RWPE1 (cell line): ENCODE measurements at regions not wholly inside any gene's neighbourhood (a gene's known extent, or its start where the extent isn't known, plus 50 kb on each side); places are given as distances from the start of the nearest gene placed in this dataset.

Experiments
- CTCF ChIA-PET: fragments of 350-600 bp; sonication (Branson Sonifier 250); formaldehyde crosslinking; extraction: SDS; loops from one replicate; lab custom pipeline; 2021; lab: Yijun Ruan, JAX
- POLR2A ChIA-PET: fragments of 400-600 bp; formaldehyde crosslinking; extraction: SDS; loops from one replicate; lab custom pipeline; 2020; ENCODE audit warnings: antibody characterized with exemption; ENCODE audit not compliant: low non-redundant PET; lab: Yijun Ruan, JAX
- DNase-seq: peaks from one replicate; pipeline ENCODE4 v3.0.0; 2012; ENCODE audit warnings: low spot score
- H3K27ac ChIP-seq: fragments of 450-650 bp; 2 replicates; pipeline ENCODE4 v1.5.1; 2017
- TF ChIP-seq, protein P1 (sequence below): fragments of 450-650 bp; conservative IDR thresholded peaks from 2 replicates; pipeline ENCODE4 v1.5.1; 2017; ENCODE audit warnings: low read depth, mild to moderate bottlenecking

DNA sequence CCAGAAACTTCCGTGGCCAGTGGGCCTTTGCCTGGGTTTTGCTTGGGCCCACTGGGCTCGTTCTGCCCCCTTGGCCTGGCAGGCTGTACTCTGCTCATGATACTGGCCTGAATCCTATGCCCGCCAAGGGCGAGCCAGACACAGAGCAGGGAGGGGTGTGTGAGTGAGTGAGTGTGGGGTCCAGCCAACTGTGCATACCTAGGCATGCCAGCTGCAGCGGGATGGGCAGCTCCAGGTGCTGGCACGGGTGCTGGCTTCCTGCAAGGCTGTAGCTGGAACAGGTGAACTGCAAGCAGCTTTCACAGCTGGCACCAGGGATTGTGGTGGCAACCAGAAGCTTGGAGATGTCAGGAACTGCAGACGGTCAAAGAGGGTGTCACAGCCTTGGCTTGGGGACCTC, 1276.4 kb downstream of the SLC16A7 start:
- ChIA-PET POLR2A (no interaction called here), CTCF (interaction anchor here (0.6 kb wide), 1 partner anchor 156 kb away, joined by 3 read pairs; no protein-coding TSS in a partner anchor)
- no peak for DNase-seq
- H3K27ac ChIP-seq = no peak overlapping the region
- TF ChIP-seq, protein P1, sequence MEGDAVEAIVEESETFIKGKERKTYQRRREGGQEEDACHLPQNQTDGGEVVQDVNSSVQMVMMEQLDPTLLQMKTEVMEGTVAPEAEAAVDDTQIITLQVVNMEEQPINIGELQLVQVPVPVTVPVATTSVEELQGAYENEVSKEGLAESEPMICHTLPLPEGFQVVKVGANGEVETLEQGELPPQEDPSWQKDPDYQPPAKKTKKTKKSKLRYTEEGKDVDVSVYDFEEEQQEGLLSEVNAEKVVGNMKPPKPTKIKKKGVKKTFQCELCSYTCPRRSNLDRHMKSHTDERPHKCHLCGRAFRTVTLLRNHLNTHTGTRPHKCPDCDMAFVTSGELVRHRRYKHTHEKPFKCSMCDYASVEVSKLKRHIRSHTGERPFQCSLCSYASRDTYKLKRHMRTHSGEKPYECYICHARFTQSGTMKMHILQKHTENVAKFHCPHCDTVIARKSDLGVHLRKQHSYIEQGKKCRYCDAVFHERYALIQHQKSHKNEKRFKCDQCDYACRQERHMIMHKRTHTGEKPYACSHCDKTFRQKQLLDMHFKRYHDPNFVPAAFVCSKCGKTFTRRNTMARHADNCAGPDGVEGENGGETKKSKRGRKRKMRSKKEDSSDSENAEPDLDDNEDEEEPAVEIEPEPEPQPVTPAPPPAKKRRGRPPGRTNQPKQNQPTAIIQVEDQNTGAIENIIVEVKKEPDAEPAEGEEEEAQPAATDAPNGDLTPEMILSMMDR = no peak

DNA sequence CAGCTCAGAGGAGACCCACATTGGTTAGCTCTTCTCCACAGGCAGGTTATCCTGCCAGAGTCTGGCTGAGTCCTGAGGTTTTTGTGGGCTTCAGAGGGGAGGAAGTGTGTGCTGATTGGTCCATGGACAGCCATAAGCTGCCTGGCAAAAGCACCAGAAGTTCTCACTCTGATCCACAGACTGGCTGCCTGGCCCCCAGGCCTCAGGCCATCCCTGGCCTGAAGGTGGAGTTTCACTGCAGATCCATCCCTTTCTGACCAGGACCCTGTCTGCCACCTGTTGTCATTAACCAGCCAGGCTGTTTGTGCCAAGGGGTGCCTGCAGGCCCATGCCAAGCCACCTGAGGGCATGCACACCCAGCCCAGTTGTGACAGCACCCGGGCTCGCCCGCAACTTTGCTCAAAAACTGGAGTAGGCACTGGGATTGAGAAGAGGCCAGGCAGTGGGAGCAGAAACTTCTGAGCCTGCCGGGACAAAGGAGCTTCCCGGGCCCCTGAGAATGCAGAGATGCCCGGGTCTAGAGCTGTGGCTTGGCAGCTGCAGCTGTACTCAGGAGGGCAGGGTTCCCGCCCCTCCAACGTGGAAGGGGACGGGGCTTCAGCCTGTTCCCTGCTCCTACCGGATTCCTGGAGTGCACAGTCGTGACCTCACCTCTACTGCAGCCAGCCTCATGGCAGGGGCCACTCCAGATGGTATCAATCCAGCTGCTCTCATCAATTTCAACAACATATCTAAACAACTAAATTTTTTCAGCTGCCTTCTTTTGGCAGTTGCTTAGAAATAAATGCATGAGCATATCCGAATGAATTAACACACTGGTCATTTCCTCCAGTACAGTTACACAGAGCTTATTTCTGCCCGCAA, 1277.3 kb downstream of the SLC16A7 start:
- ChIA-PET POLR2A (no interaction called here), CTCF (interaction anchor here (0.6 kb wide), 1 partner anchor 155 kb away, joined by 3 read pairs; no protein-coding TSS in a partner anchor)
- DNase-seq = no peak
- TF ChIP-seq, protein P1 = no peak
- no peak overlapping the region for H3K27ac ChIP-seq

DNA sequence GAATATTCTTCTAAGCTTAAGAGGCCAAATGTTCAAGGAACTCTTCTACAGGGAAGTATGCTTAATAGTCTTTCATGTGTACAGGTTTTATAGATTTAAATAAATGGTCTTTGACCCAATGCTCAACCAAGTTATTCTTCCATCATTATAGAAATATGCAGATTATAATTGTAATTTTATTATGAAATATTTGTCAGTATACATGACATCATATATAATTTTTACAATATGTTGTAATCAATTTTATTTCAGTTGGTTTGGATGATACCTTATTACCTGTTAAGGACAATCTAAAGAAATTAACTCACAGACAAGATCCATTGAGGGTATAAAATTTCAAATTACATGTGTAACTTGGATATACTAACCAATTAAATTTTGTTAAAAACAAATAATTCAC, 1278.3 kb downstream of the SLC16A7 start:
- no peak for DNase-seq
- ChIA-PET POLR2A (no interaction called here), CTCF (no interaction called here)
- no peak overlapping the region for H3K27ac ChIP-seq
- TF ChIP-seq, protein P1 = no peak

DNA sequence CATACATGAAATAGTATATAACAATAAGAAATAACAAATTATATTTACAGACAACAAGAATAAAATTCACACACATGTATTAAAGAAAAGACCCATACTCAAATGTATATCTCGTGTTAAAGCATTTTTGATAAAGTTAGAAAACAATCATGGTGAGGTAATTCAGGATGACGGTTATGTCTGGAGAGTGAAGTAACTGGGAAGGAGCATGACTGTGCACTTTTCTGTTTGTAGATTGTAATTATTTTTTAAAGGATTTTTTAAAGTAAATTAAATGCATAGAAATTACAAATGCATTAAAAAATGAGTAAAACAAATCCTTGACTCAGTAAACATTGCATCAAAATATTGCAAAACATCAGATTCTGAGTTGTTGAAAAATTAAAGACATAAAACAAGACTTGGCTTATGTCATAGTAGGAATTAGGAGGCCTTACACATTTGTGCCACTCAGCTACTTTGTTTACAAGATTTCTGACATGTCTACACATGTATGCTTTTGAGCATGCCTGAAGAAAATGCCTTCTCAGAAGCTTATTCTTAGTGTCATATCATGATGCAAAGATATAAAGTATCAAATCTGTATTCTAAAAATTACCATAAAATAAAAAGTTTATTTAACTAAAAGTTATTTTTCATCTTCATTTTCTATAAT, 1325.1 kb downstream of the SLC16A7 start:
- H3K27ac ChIP-seq = no peak overlapping the region
- DNase-seq = peak; percentile 30
- ChIA-PET CTCF (no interaction called here), POLR2A (no interaction called here)
- TF ChIP-seq, protein P1 = no peak

DNA sequence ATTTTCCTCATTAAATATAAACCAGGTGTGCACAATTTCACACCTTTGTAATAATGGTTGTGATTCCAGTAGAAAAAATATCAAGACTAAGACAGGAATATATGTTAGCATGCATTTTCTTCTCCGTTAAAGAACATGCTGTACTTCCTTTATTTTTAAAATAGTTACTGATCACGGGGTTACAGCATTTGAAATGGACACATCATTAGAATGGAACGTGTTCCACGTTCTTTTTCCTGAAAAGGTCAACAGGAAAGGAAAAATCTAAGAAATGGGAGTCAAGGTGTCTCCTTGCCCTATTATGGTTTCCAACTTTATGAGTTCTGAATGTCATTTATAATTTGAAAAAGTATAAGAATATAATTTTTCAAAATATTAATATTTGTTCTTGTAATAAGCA, 1325.7 kb downstream of the SLC16A7 start:
- no peak for DNase-seq
- POLR2A ChIA-PET = no interaction called here
- CTCF ChIA-PET = no interaction called here
- TF ChIP-seq, protein P1 = no peak
- H3K27ac ChIP-seq = no peak overlapping the region

DNA sequence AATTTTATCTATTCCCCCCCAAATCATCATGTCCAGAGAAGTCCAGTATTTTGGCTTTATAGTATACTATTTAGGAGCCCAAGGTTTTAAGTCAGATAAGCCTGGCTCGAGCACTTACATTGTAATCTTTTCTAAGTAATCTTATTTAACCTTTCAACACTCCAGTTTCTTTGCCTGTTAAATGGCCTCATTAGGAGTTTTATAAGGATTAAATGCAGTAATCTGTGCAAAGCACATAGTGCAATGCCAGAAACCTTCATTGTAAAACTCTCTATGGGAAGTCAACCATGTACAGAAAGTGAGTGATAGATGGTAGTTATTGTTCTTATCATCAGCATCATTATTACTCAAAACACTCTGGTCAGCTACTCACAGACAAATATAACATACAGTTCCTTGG, 1330.4 kb downstream of the SLC16A7 start:
- no peak overlapping the region for H3K27ac ChIP-seq
- TF ChIP-seq, protein P1 = no peak
- ChIA-PET POLR2A (no interaction called here), CTCF (interaction anchor here (0.6 kb wide), 1 partner anchor 1904 kb away, joined by 3 read pairs; no protein-coding TSS in a partner anchor)
- DNase-seq = no peak
